Naive thymus-derived CD4-positive, alpha-beta T cell (primary cell): ENCODE measurements at regions not wholly inside any gene's neighbourhood (a gene's known extent, or its start where the extent isn't known, plus 50 kb on each side); places are given as distances from the start of the nearest gene placed in this dataset.
"Not testable (repeated sequence)": the region's sequence is repeated elsewhere in the genome, so short reads cannot be mapped to it uniquely, and the experiment has no call there.

Source experiments
- ATAC-seq: fragments of 150-1000 bp; cut with Tn5 transposase; 2 replicates; pipeline ENCODE4 v1.10.0; 2021; ENCODE audit warnings: mild to moderate bottlenecking, moderate library complexity
- CTCF ChIA-PET: fragments of 350-600 bp; sonication (Branson Sonifier 250); formaldehyde crosslinking; loops from one replicate; lab custom pipeline; 2021; ENCODE audit warnings: antibody characterized with exemption; lab: Charles Lee
- POLR2A ChIA-PET: fragments of 350-600 bp; sonication (Branson Sonifier 250); formaldehyde crosslinking; loops from one replicate; lab custom pipeline; 2021; ENCODE audit warnings: antibody characterized with exemption, inconsistent platforms; lab: Charles Lee
- DNase-seq, 9 donors: peaks; one replicate each; pipeline versions ENCODE4 v3.0.0 to v3.0.0-alpha.2; 2020 to 2022; ENCODE audit warnings: mixed read lengths in 1 of 9
- H3K27ac ChIP-seq: one replicate; pipeline ENCODE4 v1.7.0; 2013; ENCODE audit warnings: mild to moderate bottlenecking, low read depth, low read length, moderate library complexity
- H3K27me3 ChIP-seq, 2 donors: one replicate each; pipeline ENCODE4 v1.7.0; 2013; ENCODE audit warnings: low read length in 2 of 2, mild to moderate bottlenecking in 2 of 2, moderate library complexity in 2 of 2; ENCODE audit not compliant: control insufficient read depth in 2 of 2, insufficient read depth in 2 of 2
- H3K36me3 ChIP-seq, 3 experiments: 1 replicate in 2 of 3; 2 replicates in 1 of 3; pipeline ENCODE4 v1.7.0; 2013; ENCODE audit warnings: low read length in 3 of 3, mild to moderate bottlenecking in 3 of 3, moderate library complexity in 1 of 3; ENCODE audit not compliant: insufficient read depth in 3 of 3, control insufficient read depth in 2 of 3
- H3K4me1 ChIP-seq, 2 donors: one replicate each; pipeline ENCODE4 v1.7.0; 2013; ENCODE audit warnings: low read length in 2 of 2, mild to moderate bottlenecking in 2 of 2, moderate library complexity in 1 of 2; ENCODE audit not compliant: control insufficient read depth in 2 of 2, insufficient read depth in 2 of 2
- H3K4me3 ChIP-seq: 2 replicates; pipeline ENCODE4 v1.7.0; 2013; ENCODE audit warnings: mild to moderate bottlenecking, low read length
- H3K9me3 ChIP-seq, 3 experiments: 1 replicate in 2 of 3; 2 replicates in 1 of 3; pipeline ENCODE4 v1.7.0; 2013; ENCODE audit warnings: low read length in 3 of 3; ENCODE audit not compliant: control insufficient read depth in 2 of 3
- H3K27ac Mint-ChIP-seq, 9 donors: one replicate each; pipeline ENCODE4 v1.8.0; 2020 to 2022; ENCODE audit warnings: mixed read lengths in 9 of 9, mild to moderate bottlenecking in 8 of 9, moderate library complexity in 5 of 9, inconsistent platforms in 2 of 9
- H3K27me3 Mint-ChIP-seq, 5 donors: one replicate each; pipeline ENCODE4 v1.8.0; 2021 to 2022; ENCODE audit warnings: mixed read lengths in 5 of 5, mild to moderate bottlenecking in 1 of 5
- H3K36me3 Mint-ChIP-seq, 5 donors: one replicate each; pipeline ENCODE4 v1.8.0; 2020 to 2022; ENCODE audit warnings: mixed read lengths in 5 of 5, mild to moderate bottlenecking in 3 of 5, inconsistent platforms in 1 of 5
- H3K4me1 Mint-ChIP-seq, 7 donors: one replicate each; pipeline ENCODE4 v1.8.0; 2020 to 2022; ENCODE audit warnings: mixed read lengths in 7 of 7, mild to moderate bottlenecking in 3 of 7, inconsistent platforms in 1 of 7
- H3K4me3 Mint-ChIP-seq, 10 donors: one replicate each; pipeline ENCODE4 v1.8.0; 2020 to 2022; ENCODE audit warnings: mild to moderate bottlenecking in 10 of 10, mixed read lengths in 10 of 10, moderate library complexity in 6 of 10, inconsistent platforms in 2 of 10
- H3K9me3 Mint-ChIP-seq, 11 donors: one replicate each; pipeline ENCODE4 v1.8.0; 2020 to 2022; ENCODE audit warnings: mixed read lengths in 11 of 11, mild to moderate bottlenecking in 4 of 11, inconsistent platforms in 1 of 11, moderate library complexity in 1 of 11
- intact Hi-C, 2 donors: fragments of 100-400 bp; cut with micrococcal nuclease; formaldehyde crosslinking; loops; one replicate each; pipeline ENCODE4 v1.15.1; 2023

- no peak for DNase-seq
- intact Hi-C loops = loop anchor here (1.0 to 5.0 kb wide), 3 partner anchors 722 to 967 kb away; no protein-coding TSS in a partner anchor
- CTCF ChIA-PET = interaction anchor here (1.4 to 2.0 kb wide), 2 partner anchors 777 to 780 kb away, joined by 5 to 9 read pairs; no protein-coding TSS in a partner anchor
Observed at GRCh38 chr14:101628975-101629374, 67.7 kb downstream of the DIO3 start.

GRCh38 chr14:101630056-101630965, 69.0 kb downstream of the DIO3 start:
- Histone ChIP-seq H3K27ac (no peak overlapping the region), H3K27me3 (no peaks in the 10 kb centered on the region), H3K9me3 (no peaks in the 10 kb centered on the region), H3K36me3 (no peaks in the 10 kb centered on the region), H3K4me1 (peaks cover 0 to 5% of the 10 kb centered on the region in 2 donors), H3K4me3 (no peak overlapping the region)
- ChIA-PET POLR2A (interaction anchor here (0.6 kb wide), 1 partner anchor 739 kb away, joined by 3 read pairs; no protein-coding TSS in a partner anchor), CTCF (interaction anchor here (0.6 to 2.0 kb wide), 2 partner anchors 778 to 1586 kb away, joined by 5 to 9 read pairs; no protein-coding TSS in a partner anchor)
- peaks cover 0 to 14% (median 9%) of the 10 kb centered on the region in 7 donors for H3K4me1 Mint-ChIP-seq
- ATAC-seq = no peak
- DNase-seq = no peak
- no peak overlapping the region for H3K4me3 Mint-ChIP-seq
- intact Hi-C loops = no loop called here
- peaks cover 0 to 13% (median 4%) of the 10 kb centered on the region in 5 donors for H3K27me3 Mint-ChIP-seq
- peaks cover 0 to 2% (median 0%) of the 10 kb centered on the region in 11 donors for H3K9me3 Mint-ChIP-seq
- H3K27ac Mint-ChIP-seq = no peak overlapping the region
- H3K36me3 Mint-ChIP-seq = no peaks in the 10 kb centered on the region

More at GRCh38 chr14:101628975-101629374, 67.7 kb downstream of the DIO3 start:
- Histone ChIP-seq H3K36me3 (no peaks in the 10 kb centered on the region), H3K4me3 (no peak overlapping the region), H3K27me3 (no peaks in the 10 kb centered on the region), H3K9me3 (no peaks in the 10 kb centered on the region), H3K27ac (no peak overlapping the region), H3K4me1 (peaks cover 0 to 5% of the 10 kb centered on the region in 2 donors)
- POLR2A ChIA-PET = no interaction called here
- peaks cover 0 to 10% (median 9%) of the 10 kb centered on the region in 7 donors for H3K4me1 Mint-ChIP-seq
- H3K9me3 Mint-ChIP-seq = peaks cover 0 to 2% (median 0%) of the 10 kb centered on the region in 11 donors
- no peaks in the 10 kb centered on the region for H3K36me3 Mint-ChIP-seq
- no peak for ATAC-seq
- peak overlapping the region in 1 of 9 donors; percentile 45 for H3K27ac Mint-ChIP-seq
- peaks cover 0 to 7% (median 4%) of the 10 kb centered on the region in 5 donors for H3K27me3 Mint-ChIP-seq
- no peak overlapping the region for H3K4me3 Mint-ChIP-seq

GRCh38 chr14:101631199-101631598, 69.9 kb downstream of the DIO3 start:
- Histone ChIP-seq H3K4me3 (no peak overlapping the region), H3K9me3 (no peaks in the 10 kb centered on the region), H3K4me1 (peaks cover 0 to 5% of the 10 kb centered on the region in 2 donors), H3K27me3 (no peaks in the 10 kb centered on the region), H3K36me3 (no peaks in the 10 kb centered on the region), H3K27ac (no peak overlapping the region)
- Mint-ChIP-seq H3K27me3 (peaks cover 0 to 13% (median 4%) of the 10 kb centered on the region in 5 donors), H3K9me3 (peaks cover 0 to 1% (median 0%) of the 10 kb centered on the region in 11 donors), H3K36me3 (no peaks in the 10 kb centered on the region), H3K4me3 (no peak overlapping the region), H3K4me1 (peaks cover 3 to 14% (median 9%) of the 10 kb centered on the region in 7 donors), H3K27ac (no peak overlapping the region)
- ChIA-PET POLR2A (no interaction called here), CTCF (interaction anchor here (0.6 kb wide), 1 partner anchor 1586 kb away, joined by 5 read pairs; no protein-coding TSS in a partner anchor)
- DNase-seq (no peak), ATAC-seq (no peak)
- intact Hi-C loops = no loop called here

GRCh38 chr14:101631970-101632369, 70.7 kb downstream of the DIO3 start:
- H3K4me3 Mint-ChIP-seq, ATAC-seq, H3K27ac ChIP-seq, POLR2A ChIA-PET, H3K4me1 ChIP-seq, H3K27ac Mint-ChIP-seq, H3K36me3 Mint-ChIP-seq, H3K27me3 ChIP-seq, H3K9me3 Mint-ChIP-seq, intact Hi-C loops, DNase-seq, CTCF ChIA-PET, H3K9me3 ChIP-seq, H3K36me3 ChIP-seq, H3K4me3 ChIP-seq: not testable (repeated sequence)
- Mint-ChIP-seq H3K27me3 (peaks cover 2 to 18% (median 11%) of the 10 kb centered on the region in 5 donors), H3K4me1 (peaks cover 3 to 14% (median 9%) of the 10 kb centered on the region in 7 donors)

- no peak for DNase-seq
- Mint-ChIP-seq H3K4me1 (peaks cover 3 to 14% (median 9%) of the 10 kb centered on the region in 7 donors), H3K36me3 (no peaks in the 10 kb centered on the region), H3K9me3 (peaks cover 0 to 1% (median 0%) of the 10 kb centered on the region in 11 donors), H3K27me3 (peaks cover 5 to 22% (median 14%) of the 10 kb centered on the region in 5 donors), H3K4me3 (no peak overlapping the region), H3K27ac (no peak overlapping the region)
- H3K27ac ChIP-seq = no peak overlapping the region
- ChIA-PET POLR2A (no interaction called here), CTCF (no interaction called here)
- H3K9me3 ChIP-seq = no peaks in the 10 kb centered on the region
- no peaks in the 10 kb centered on the region for H3K27me3 ChIP-seq
- peaks cover 0 to 5% of the 10 kb centered on the region in 2 donors for H3K4me1 ChIP-seq
- no peak overlapping the region for H3K4me3 ChIP-seq
- intact Hi-C loops = no loop called here
- no peak for ATAC-seq
- no peaks in the 10 kb centered on the region for H3K36me3 ChIP-seq
Observed at GRCh38 chr14:101632520-101632919, 71.2 kb downstream of the DIO3 start.

GRCh38 chr14:101633276-101633675, 72.0 kb downstream of the DIO3 start:
- peaks cover 6 to 17% (median 11%) of the 10 kb centered on the region in 5 donors for H3K27me3 Mint-ChIP-seq
- H3K9me3 ChIP-seq = no peaks in the 10 kb centered on the region
- no peak overlapping the region for H3K4me3 ChIP-seq
- H3K4me1 ChIP-seq = peaks cover 0 to 5% of the 10 kb centered on the region in 2 donors
- no peaks in the 10 kb centered on the region for H3K36me3 ChIP-seq
- ATAC-seq (no peak), DNase-seq (no peak)
- POLR2A ChIA-PET = no interaction called here
- CTCF ChIA-PET = no interaction called here
- no peak overlapping the region for H3K27ac ChIP-seq
- H3K36me3 Mint-ChIP-seq = no peaks in the 10 kb centered on the region
- peaks cover under 1 to 9% (median 4%) of the 10 kb centered on the region in 7 donors for H3K4me1 Mint-ChIP-seq
- no peaks in the 10 kb centered on the region for H3K27me3 ChIP-seq
- no peak overlapping the region for H3K27ac Mint-ChIP-seq
- peaks cover 0 to 1% (median 0%) of the 10 kb centered on the region in 11 donors for H3K9me3 Mint-ChIP-seq
- intact Hi-C loops = no loop called here
- no peak overlapping the region for H3K4me3 Mint-ChIP-seq
